SU-DHL-6 (cell line): ENCODE measurements at regions not wholly inside any gene's neighbourhood (a gene's known extent, or its start where the extent isn't known, plus 50 kb on each side); places are given as distances from the start of the nearest gene placed in this dataset.

Experiments used
- H2AFZ ChIP-seq: fragments of 200-600 bp; sonication (generic); 2 replicates; pipeline ENCODE4 v1.6.1; 2014; ENCODE audit warnings: low read depth, mild to moderate bottlenecking, moderate library complexity, mixed read lengths, antibody characterized with exemption, low read length; ENCODE audit not compliant: severe bottlenecking
- H3F3A ChIP-seq: fragments of 200-600 bp; shearing (Covaris generic); 2 replicates; pipeline ENCODE4 v1.6.0; 2016; ENCODE audit warnings: antibody characterized with exemption, mild to moderate bottlenecking; ENCODE audit not compliant: insufficient read depth
- H3K27ac ChIP-seq: fragments of 200-600 bp; sonication (generic); 2 replicates; pipeline ENCODE4 v1.5.1; 2016; ENCODE audit warnings: low read depth, mild to moderate bottlenecking, low read length, moderate library complexity, mixed read lengths
- H3K27me3 ChIP-seq: fragments of 200-600 bp; sonication (generic), shearing (Covaris generic); 2 replicates; pipeline ENCODE4 v1.6.0; 2014; ENCODE audit warnings: mild to moderate bottlenecking, low read length
- H3K36me3 ChIP-seq: fragments of 200-600 bp; sonication (generic); 2 replicates; pipeline ENCODE4 v1.6.1; 2014; ENCODE audit warnings: mild to moderate bottlenecking, low read length, mixed read lengths
- H3K4me2 ChIP-seq: fragments of 300-600, 200-600 bp; shearing (Covaris generic), sonication (generic); 2 replicates; pipeline ENCODE4 v1.6.0; 2014; ENCODE audit warnings: low read length, low read depth, mild to moderate bottlenecking; ENCODE audit not compliant: poor library complexity, severe bottlenecking
- H3K4me3 ChIP-seq: fragments of 200-600 bp; sonication (generic); 2 replicates; pipeline ENCODE4 v1.5.1; 2014; ENCODE audit warnings: antibody characterized with exemption, low read length, mild to moderate bottlenecking, mixed read lengths; ENCODE audit not compliant: insufficient read depth, poor library complexity, severe bottlenecking
- H3K79me2 ChIP-seq: fragments of 200-600 bp; sonication (generic); 2 replicates; pipeline ENCODE4 v1.6.1; 2014; ENCODE audit warnings: mild to moderate bottlenecking, low read length, moderate library complexity; ENCODE audit not compliant: insufficient read depth
- H3K9ac ChIP-seq: fragments of 200-600 bp; sonication (generic); 2 replicates; pipeline ENCODE4 v1.7.0; 2014; ENCODE audit warnings: mild to moderate bottlenecking, low read length
- H3K9me2 ChIP-seq: fragments of 200-600 bp; sonication (generic); replicated peaks from 2 replicates; pipeline ENCODE4 v1.6.1; 2014; ENCODE audit warnings: low read length; ENCODE audit not compliant: insufficient read depth
- H3K9me3 ChIP-seq: fragments of 200-600 bp; sonication (generic); 2 replicates; pipeline ENCODE4 v1.6.1; 2014; ENCODE audit warnings: low read length, mixed read lengths; ENCODE audit not compliant: insufficient read depth
- H4K20me1 ChIP-seq: fragments of 200-600 bp; sonication (generic); 2 replicates; pipeline ENCODE4 v1.6.1; 2014; ENCODE audit warnings: low read depth, mild to moderate bottlenecking, antibody characterized with exemption, low read length, moderate library complexity, mixed read lengths
- CTCF ChIP-seq: fragments of 200-600 bp; sonication (generic); IDR thresholded peaks from one replicate; pipeline ENCODE4 v1.5.1; 2017; ENCODE audit warnings: antibody characterized with exemption, mild to moderate bottlenecking, low read length, moderate library complexity; ENCODE audit not compliant: insufficient read depth, poor library complexity, severe bottlenecking
- EZH2phosphoT487 ChIP-seq: fragments of 200-600 bp; sonication (generic), shearing (Covaris generic); conservative IDR thresholded peaks from 2 replicates; pipeline ENCODE4 v1.6.1; 2018; ENCODE audit warnings: mild to moderate bottlenecking, antibody characterized with exemption, low read length, moderate library complexity, mixed read lengths

- no peaks in the 10 kb centered on the region for H4K20me1 ChIP-seq
- H2AFZ ChIP-seq, result no peak overlapping the region
- no peak overlapping the region for H3K9ac ChIP-seq
- no peak overlapping the region for H3K4me3 ChIP-seq
- H3K4me2 ChIP-seq, result no peak overlapping the region
- no peaks in the 10 kb centered on the region for H3K36me3 ChIP-seq
- H3K79me2 ChIP-seq, result no peaks in the 10 kb centered on the region
- H3K9me2 ChIP-seq, result no peaks in the 10 kb centered on the region
- H3K9me3 ChIP-seq, result no peaks in the 10 kb centered on the region
- TF ChIP-seq CTCF, result no peak
- TF ChIP-seq EZH2phosphoT487, result no peak
- H3F3A ChIP-seq, result no peaks in the 10 kb centered on the region
- no peak overlapping the region for H3K27ac ChIP-seq
- no peaks in the 10 kb centered on the region for H3K27me3 ChIP-seq
These were observed 152.5 kb upstream of the MAP3K7 start for GRCh38 chr6:90739339-90739738.

- no peak overlapping the region for H2AFZ ChIP-seq
- no peak overlapping the region for H3K4me3 ChIP-seq
- no peak for TF ChIP-seq CTCF
- TF ChIP-seq EZH2phosphoT487, result no peak
These were observed 143.3 kb upstream of the MAP3K7 start for GRCh38 chr6:90730151-90730673.

GRCh38 chr6:90729057-90729456 lies 142.2 kb upstream of the MAP3K7 start:
- Histone ChIP-seq H3K79me2 (no peaks in the 10 kb centered on the region), H3K36me3 (no peaks in the 10 kb centered on the region), H3K9ac (no peak overlapping the region), H4K20me1 (no peaks in the 10 kb centered on the region), H3K27ac (no peak overlapping the region), H3K9me2 (no peaks in the 10 kb centered on the region), H3K4me2 (no peak overlapping the region), H3K9me3 (no peaks in the 10 kb centered on the region), H3K4me3 (no peak overlapping the region), H3K27me3 (no peaks in the 10 kb centered on the region), H3F3A (no peaks in the 10 kb centered on the region), H2AFZ (no peak overlapping the region)
- TF ChIP-seq CTCF (no peak), EZH2phosphoT487 (no peak)

More at GRCh38 chr6:90730151-90730673, 143.3 kb upstream of the MAP3K7 start:
- H3K4me2 ChIP-seq, result no peak overlapping the region
- H3K79me2 ChIP-seq, result no peaks in the 10 kb centered on the region
- no peaks in the 10 kb centered on the region for H3K36me3 ChIP-seq
- no peaks in the 10 kb centered on the region for H4K20me1 ChIP-seq
- H3K9ac ChIP-seq, result no peak overlapping the region
- no peaks in the 10 kb centered on the region for H3F3A ChIP-seq
- H3K9me3 ChIP-seq, result no peaks in the 10 kb centered on the region
- H3K27me3 ChIP-seq, result no peaks in the 10 kb centered on the region
- H3K27ac ChIP-seq, result no peak overlapping the region
- H3K9me2 ChIP-seq, result no peaks in the 10 kb centered on the region

- no peaks in the 10 kb centered on the region for H3K9me2 ChIP-seq
- no peak overlapping the region for H3K4me2 ChIP-seq
- H3K79me2 ChIP-seq, result no peaks in the 10 kb centered on the region
- no peaks in the 10 kb centered on the region for H3K9me3 ChIP-seq
- H3K4me3 ChIP-seq, result no peak overlapping the region
- no peak overlapping the region for H3K27ac ChIP-seq
- no peak for TF ChIP-seq EZH2phosphoT487
- no peak for TF ChIP-seq CTCF
- no peaks in the 10 kb centered on the region for H4K20me1 ChIP-seq
- no peak overlapping the region for H2AFZ ChIP-seq
- no peak overlapping the region for H3K9ac ChIP-seq
- no peaks in the 10 kb centered on the region for H3F3A ChIP-seq
- H3K27me3 ChIP-seq, result no peaks in the 10 kb centered on the region
- no peaks in the 10 kb centered on the region for H3K36me3 ChIP-seq
These were observed 135.8 kb upstream of the MAP3K7 start for GRCh38 chr6:90722648-90723047.
